ENCODE measurements at regions not wholly inside any gene's neighbourhood (a gene's known extent, or its start where the extent isn't known, plus 50 kb on each side); places are given as distances from the start of the nearest gene placed in this dataset.

GRCh38 chr1:22385537-22385936 is 66.1 kb upstream of the ZBTB40 start:
- TF ChIP-seq, protein P1, sequence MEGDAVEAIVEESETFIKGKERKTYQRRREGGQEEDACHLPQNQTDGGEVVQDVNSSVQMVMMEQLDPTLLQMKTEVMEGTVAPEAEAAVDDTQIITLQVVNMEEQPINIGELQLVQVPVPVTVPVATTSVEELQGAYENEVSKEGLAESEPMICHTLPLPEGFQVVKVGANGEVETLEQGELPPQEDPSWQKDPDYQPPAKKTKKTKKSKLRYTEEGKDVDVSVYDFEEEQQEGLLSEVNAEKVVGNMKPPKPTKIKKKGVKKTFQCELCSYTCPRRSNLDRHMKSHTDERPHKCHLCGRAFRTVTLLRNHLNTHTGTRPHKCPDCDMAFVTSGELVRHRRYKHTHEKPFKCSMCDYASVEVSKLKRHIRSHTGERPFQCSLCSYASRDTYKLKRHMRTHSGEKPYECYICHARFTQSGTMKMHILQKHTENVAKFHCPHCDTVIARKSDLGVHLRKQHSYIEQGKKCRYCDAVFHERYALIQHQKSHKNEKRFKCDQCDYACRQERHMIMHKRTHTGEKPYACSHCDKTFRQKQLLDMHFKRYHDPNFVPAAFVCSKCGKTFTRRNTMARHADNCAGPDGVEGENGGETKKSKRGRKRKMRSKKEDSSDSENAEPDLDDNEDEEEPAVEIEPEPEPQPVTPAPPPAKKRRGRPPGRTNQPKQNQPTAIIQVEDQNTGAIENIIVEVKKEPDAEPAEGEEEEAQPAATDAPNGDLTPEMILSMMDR (IDR thresholded peaks at IDR 0.05), result no peak
- no peak for TF ChIP-seq POLR2A (IDR thresholded peaks at IDR 0.05)

Measured in uterus (tissue), 2 donors.